ENCODE measurements at regions not wholly inside any gene's neighbourhood (a gene's known extent, or its start where the extent isn't known, plus 50 kb on each side); places are given as distances from the start of the nearest gene placed in this dataset.

- no peak for DNase-seq
These were observed 188.4 kb upstream of the VEGFC start for GRCh38 chr4:176981074-176981473.

GRCh38 chr4:176981551-176981950 is 188.8 kb upstream of the VEGFC start:
- DNase-seq: no peak

- DNase-seq: no peak
These were observed 195.5 kb upstream of the VEGFC start for GRCh38 chr4:176988226-176988625.

- DNase-seq: no peak
These were observed 196.5 kb upstream of the VEGFC start for GRCh38 chr4:176989186-176989585.

DNA sequence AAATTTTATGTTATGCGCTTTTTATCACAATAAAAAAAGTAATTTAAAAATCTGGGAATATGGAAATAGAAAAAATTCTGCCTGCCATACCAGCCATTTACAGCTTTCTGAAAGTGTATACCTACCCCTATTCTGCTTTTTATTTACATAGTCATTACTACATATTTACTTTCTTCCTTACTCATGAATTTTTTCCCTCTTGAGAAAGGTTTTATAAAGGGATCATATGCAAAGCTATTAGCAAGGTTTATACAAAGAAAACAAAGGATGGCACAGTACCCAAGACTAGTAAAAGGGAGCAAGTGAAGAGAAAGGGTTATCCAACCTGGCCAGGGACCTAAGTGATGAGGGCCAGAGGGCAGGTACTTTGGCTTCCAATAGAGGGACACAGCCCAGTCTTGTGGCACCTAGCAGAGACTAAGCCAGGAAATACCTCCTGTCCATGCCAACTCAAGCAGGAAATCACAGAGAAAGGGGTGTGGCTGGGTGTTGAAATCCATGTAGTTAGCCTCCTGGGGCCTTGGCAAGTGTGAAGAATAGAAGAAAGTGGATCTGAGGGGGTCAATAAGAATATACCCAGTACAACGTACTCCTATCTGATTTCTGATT is 207.3 kb upstream of the VEGFC start:
- DNase-seq: no peak

GRCh38 chr4:177001271-177002175 is 208.8 kb upstream of the VEGFC start:
- no peak for DNase-seq

GRCh38 chr4:177005674-177006230 is 213.0 kb upstream of the VEGFC start:
- DNase-seq: no peak

GRCh38 chr4:177006331-177006730 is 213.6 kb upstream of the VEGFC start:
- DNase-seq: no peak

DNA sequence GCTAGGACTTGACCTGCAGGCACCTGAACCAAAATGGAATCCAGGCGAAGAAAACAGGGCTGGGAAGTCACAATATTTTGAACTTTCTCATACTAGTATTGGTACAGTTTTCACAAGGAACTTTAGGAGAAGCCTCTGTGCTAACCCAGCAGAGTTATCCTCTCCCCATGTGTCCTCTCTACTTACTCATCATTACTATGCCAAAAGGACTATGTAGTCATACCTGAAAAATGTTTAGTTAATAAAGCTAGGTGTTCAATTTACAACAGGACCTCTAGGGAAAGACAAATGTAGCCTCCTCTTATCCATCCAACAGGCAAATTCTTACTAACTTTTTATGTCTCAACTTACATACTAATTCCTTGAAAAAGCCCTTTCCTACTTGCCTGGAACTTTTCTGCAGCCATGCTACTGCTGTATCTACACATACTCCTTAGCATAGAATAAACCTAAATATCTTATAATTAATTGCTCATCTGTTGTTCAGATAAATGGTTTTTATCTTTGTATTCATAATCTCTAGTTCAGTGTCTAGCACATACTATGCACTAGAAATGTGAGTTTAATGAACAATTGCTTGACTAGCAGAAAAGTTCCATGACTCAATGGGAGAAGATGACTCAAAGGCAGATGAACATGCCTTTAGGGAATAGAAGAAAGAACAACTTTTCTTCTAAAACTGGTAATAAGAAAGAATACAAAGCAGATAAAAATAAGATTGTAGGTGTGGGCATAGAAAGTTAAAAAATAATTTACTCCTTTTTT is 215.5 kb upstream of the VEGFC start:
- no peak for DNase-seq

- DNase-seq: no peak
These were observed 216.2 kb upstream of the VEGFC start for GRCh38 chr4:177008836-177009501.

DNA sequence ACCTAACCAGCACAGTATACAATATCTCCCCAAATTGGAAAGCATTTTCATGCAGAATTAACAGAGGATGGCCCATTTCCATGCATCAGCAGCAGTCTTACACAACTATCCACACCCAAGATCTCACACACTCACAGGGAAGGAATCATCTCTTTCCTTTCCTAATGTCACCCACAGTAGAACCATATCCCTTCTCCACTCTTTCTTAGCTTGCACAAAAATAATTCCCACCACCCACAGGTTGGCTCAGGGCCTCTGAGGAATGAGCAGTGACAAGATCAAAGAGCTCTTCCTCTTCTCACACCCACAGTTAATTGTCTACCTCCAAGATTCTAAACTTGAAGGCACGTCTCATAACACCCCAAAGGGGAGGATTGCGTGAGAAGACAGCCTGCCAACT is 217.7 kb upstream of the VEGFC start:
- no peak for DNase-seq

DNA sequence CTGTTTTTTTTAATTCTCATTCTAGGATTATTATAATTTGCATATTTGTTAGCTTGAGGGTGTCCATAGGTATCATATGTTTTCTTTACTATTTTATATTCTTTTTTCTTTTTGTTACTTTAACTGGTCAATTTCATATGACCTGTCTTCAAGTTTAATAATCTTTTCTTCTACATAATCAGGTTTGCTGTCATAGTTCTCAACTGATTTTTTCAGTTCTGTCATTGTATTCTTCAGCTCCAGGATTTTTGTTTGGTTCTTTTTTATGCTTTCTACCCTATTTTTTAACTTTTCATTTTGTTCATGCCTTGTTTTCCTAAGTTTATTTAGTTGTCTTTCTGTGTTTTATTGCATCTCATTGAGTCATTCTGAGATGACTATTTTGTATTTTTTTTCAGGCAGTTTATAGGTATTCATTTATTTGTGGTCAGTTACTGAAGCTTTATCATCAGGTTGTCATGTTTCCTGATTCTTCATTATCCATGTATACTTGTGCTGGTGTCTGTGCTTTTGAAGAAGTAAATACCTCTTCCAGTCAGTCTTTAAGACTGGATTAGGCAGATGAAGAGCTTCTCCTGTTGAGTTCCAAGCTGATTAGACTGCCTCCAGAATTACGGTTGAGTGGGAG is 220.3 kb upstream of the VEGFC start:
- DNase-seq: no peak

GRCh38 chr4:177016541-177017141 is 223.9 kb upstream of the VEGFC start:
- no peak for DNase-seq

- DNase-seq: no peak
These were observed 231.2 kb upstream of the VEGFC start for GRCh38 chr4:177023951-177024350.

DNA sequence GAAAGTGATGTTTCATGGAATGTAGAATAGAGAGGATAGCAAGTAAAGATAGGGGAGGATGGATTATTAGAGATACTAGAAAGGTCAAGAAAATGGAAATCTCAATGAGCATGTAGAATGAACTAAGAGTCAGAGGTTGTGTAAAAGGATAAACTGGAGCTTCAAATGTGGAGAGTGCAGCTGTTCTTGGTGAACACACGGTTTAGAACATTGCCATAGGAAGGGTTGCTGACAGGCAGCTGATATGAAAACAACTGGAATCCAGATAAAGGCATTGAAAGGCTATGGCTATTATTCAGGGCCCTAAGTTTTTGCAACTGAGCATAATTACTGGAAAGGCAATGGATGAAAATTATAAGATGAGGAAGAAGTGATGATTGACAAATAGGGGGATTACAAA is 239.6 kb upstream of the VEGFC start:
- no peak for DNase-seq

- DNase-seq: no peak
These were observed 240.4 kb upstream of the VEGFC start for GRCh38 chr4:177033135-177033534.

DNA sequence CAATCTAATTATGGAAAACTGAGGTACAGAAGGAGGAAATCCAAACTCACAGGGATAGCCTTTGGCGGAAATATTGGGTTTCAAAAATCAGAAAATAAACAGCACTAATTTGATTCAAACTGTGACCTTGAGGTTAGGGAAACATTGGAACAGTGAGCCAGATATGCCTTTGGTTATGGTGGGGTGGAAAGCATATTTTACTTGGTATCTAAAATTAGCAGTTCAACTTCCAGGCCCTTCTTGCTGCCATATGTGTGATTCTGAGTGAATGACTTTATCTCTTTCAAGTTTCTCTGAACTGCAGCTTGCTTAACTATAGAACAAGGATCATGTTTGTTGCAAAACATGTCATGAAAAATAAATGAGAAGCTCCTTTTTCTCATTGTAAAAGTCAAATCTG is 240.9 kb upstream of the VEGFC start:
- no peak for DNase-seq

DNA sequence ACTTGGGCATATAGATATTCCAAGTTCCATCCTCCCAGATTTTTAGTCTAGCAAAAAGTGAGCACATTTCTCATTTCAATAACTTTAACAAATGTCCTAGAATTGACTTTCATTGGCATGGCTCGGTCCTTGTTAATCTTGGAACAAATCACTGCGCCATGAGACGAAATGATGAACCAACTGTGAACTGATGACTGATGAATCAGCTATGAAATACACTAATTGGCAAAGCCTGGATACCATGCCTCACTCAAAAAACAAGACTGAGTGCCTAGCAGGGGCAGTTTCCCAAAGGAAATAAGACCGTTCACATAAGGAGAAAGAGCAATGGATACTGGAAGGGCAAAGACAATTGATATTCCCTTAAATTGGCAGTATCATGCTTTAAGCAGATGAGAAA is 248.6 kb upstream of the VEGFC start:
- no peak for DNase-seq

DNA sequence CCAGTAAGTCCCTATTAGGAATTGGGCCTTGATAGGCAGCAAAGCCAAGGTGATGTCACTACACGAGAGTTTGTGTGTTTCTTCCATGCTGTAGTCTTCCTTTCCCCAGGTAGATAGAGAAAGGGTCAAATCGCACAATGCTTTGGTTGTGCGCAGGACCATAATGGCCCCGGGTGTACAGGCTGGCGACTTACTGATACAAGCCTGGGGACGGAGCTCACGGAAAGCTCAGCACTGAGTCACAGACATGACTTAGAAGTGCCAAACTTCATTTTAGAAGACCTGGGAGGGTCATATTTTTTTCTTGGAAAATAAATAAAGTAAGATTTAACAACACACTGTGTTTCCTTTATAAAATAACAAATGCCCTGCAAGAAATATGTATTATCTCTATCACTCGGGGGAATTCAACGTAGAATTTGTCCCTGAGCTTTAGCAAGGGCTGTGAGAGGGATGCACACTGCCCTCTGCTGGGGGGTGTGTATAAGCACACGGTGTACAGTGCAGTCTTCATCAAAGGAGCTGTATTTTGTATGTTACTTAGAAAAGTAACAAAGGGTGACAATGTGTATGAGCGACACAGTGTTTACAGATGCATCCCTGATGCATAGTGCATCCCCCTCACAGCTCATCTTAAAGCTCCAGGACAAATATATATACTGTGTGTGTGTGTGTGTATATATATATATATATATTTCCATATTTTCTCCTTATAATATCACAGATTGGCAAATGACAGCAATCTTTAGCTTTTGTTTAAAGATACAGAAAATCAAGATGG is 254.5 kb upstream of the VEGFC start:
- peak; percentile 53 for DNase-seq

DNA sequence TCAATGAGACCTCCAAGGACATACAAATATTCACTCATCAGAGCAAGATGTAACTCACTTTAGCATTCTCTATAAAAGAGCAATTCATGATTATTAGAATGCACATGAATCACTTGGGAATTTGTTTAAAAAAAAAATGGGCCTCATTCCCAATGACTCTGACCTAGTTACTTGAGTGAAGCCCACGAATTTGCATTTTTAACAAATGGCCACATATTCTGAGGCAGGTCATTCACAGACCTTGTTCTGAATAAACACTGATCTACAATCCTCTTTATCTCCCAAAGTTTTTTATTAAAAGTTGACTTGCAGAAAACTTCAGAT is 255.1 kb upstream of the VEGFC start:
- DNase-seq: no peak

Measured in muscle of arm (tissue), 1 donor.